NK-92 (cell line): ENCODE measurements at regions not wholly inside any gene's neighbourhood (a gene's known extent, or its start where the extent isn't known, plus 50 kb on each side); places are given as distances from the start of the nearest gene placed in this dataset.

ENCODE experiments used
- DNase-seq: peaks from one replicate; lab custom pipeline; 2025; ENCODE audit not compliant: unreplicated experiment; lab: John Stamatoyannopoulos, UW

GRCh38 chr22:49209452-49210195 is 618.0 kb downstream of the BRD1 start:
- no peak for DNase-seq

GRCh38 chr22:49208768-49209252 is 618.9 kb downstream of the BRD1 start:
- no peak for DNase-seq

- DNase-seq: no peak
Observed at GRCh38 chr22:49208004-49208402, 619.7 kb downstream of the BRD1 start.

GRCh38 chr22:49207008-49208003 is 620.4 kb downstream of the BRD1 start:
- no peak for DNase-seq

- no peak for DNase-seq
Observed at GRCh38 chr22:49206281-49206680, 621.4 kb downstream of the BRD1 start.

- DNase-seq: no peak
Observed at GRCh38 chr22:49205483-49205800, 622.2 kb downstream of the BRD1 start.

GRCh38 chr22:49204599-49205482 is 622.8 kb downstream of the BRD1 start:
- DNase-seq: no peak

- DNase-seq: no peak
Observed at GRCh38 chr22:49203859-49204598, 623.6 kb downstream of the BRD1 start.

- DNase-seq: no peak
Observed at GRCh38 chr22:49203091-49203858, 624.4 kb downstream of the BRD1 start.

GRCh38 chr22:49202226-49202625 is 625.4 kb downstream of the BRD1 start:
- DNase-seq: no peak

- no peak for DNase-seq
Observed at GRCh38 chr22:49201046-49201970, 626.4 kb downstream of the BRD1 start.

- DNase-seq: no peak
Observed at GRCh38 chr22:49199224-49199623, 628.4 kb downstream of the BRD1 start.

GRCh38 chr22:49198705-49199084 is 629.0 kb downstream of the BRD1 start:
- no peak for DNase-seq

- DNase-seq: no peak
Observed at GRCh38 chr22:49197986-49198704, 629.5 kb downstream of the BRD1 start.

GRCh38 chr22:49197505-49197904 is 630.2 kb downstream of the BRD1 start:
- no peak for DNase-seq

GRCh38 chr22:49196046-49196511 is 631.6 kb downstream of the BRD1 start:
- DNase-seq: no peak

GRCh38 chr22:49195636-49196035 is 632.0 kb downstream of the BRD1 start:
- DNase-seq: no peak
